ENCODE measurements at regions not wholly inside any gene's neighbourhood (a gene's known extent, or its start where the extent isn't known, plus 50 kb on each side); places are given as distances from the start of the nearest gene placed in this dataset.
"Not testable (repeated sequence)": the region's sequence is repeated elsewhere in the genome, so short reads cannot be mapped to it uniquely, and the experiment has no call there.

DNA sequence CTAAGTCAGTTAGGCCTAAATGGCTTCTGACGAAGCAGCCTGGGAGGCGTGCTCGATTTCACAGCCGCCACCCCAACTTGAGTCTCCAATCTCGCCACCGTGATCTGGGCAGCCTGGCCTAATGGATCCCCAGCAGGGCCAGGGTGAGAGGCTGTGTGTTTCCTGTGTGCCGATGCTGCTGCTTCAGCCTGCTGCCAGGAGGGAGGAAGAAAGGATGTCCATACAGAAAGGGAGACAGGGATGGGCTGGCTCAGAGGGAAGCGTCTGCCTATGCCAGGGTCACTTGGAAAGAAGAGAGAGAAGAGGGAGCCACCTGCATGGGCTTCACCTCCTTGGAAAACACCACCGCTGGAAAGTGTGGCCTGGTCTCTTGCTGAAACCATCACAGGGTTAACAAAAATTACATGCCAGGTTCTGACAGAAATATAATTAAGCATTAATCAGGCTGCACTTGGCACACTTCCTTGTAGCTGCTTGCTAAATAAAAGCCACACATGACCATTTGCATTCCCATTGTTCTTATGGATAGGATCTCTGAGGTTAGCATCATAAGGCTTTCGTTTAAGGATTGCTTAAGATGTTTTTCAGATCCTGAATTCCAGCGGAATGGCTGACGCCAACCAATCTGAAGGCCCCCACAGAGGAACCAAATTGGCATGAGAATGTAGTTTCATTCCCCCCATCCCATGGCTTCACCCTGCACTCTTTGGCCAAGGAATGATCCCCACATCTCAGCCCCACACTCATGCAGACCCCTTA lies 108.8 kb upstream of the SLC1A4 start:
- no peak for DNase-seq (ENCODE audit: low read depth)

DNA sequence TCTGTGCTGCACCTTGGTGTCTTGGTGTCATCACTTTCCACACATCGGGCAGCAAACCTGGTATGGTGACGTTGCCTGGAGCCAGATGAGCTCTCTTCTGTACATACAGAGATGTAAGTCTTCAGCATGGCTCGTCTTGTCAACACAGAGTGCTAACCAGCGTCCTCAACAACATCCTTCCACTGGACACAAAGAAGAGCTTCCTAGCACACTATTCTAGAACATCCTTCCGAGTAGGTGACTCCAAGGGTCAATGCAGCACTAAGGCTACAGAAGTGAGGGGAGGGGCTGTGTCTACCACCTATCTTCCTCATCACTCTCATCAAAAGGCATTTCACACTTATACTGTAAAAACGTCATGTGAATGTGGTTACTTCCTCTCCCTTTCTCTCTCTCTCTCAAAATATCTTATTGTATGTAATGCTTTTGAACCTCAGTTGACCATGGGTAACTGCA lies 108.1 kb upstream of the SLC1A4 start:
- no peak for DNase-seq (ENCODE audit: low read depth)

DNA sequence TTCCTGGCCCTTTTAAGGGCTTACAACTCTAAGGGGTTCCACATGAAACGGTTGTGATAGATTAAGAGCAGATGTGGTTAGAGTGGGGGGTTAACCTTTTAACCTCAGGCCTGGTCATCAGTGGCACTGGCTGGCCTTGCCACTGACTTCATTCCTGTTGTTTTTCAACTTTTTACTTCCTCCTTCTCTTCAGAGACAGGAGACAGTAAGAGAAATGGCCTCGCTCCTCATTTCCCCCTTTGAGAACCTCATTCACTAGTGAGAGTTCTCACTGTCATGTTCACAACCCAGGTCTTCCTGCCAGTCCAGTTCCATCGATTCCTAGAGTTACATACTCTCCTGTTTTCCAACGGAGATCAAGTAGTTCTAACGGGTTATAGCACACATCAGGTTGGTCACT lies 101.6 kb upstream of the SLC1A4 start:
- DNase-seq (ENCODE audit: low read depth) = no peak

DNA sequence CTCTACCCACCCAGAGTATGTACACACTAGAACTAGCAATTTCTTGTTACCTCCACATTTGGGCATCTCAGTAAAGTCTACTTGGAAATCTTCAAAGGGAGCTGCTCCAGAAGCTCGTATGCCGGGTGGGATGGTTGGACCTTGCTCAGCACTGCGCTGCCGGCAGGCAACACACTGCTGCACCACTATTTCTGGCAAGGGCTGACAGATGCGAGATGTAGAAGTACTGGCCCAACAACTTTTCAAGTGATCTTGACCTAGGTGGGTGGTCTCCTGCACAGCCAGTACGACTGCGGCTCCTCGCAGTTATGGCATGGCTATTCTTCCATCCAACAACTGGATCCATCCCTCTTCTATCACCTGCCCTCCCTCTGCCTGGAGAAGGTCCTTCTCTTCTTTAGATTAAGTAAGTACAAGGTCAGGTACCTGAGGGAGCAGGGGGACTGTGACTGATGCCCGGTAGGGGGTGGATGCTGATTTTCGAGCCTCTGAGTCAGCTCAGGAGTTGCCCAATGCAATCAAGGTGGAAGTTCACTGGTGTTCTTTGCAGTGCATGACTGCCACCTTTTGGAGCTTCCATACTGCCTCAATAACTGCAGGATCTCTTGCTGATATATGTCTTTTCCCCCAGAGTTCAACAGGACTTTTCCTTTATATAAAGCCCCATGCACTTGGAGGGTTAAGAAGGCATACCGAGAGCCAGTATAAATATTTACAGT lies 100.4 kb upstream of the SLC1A4 start:
- DNase-seq (ENCODE audit: low read depth) = no peak

GRCh38 chr2:64889803-64890202 lies 99.4 kb upstream of the SLC1A4 start:
- DNase-seq (ENCODE audit: low read depth) = no peak

GRCh38 chr2:64896572-64896971 lies 92.6 kb upstream of the SLC1A4 start:
- DNase-seq (ENCODE audit: low read depth) = not testable (repeated sequence)

- DNase-seq (ENCODE audit: low read depth) = no peak
Measured at GRCh38 chr2:64899081-64899865, 89.9 kb upstream of the SLC1A4 start.

DNA sequence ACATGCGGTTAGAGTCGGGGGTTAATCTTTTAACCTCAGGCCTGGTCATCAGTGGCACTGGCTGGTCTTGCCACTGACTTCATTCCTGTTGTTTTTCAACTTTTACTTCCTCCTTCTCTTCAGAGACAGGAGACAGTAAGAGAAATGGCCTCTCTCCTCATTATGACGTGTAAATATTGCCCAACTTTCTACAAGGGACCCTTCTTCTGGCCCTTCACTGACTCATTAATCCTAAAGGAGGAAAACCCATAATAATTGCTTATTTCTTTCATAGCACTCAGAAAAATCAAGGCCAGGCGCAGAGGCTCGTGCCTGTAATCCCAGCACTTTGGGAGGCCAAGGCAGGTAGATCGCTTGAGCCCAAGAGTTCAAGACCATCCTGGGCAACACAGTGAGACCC lies 89.3 kb upstream of the SLC1A4 start:
- not testable (repeated sequence) for DNase-seq (ENCODE audit: low read depth)

DNA sequence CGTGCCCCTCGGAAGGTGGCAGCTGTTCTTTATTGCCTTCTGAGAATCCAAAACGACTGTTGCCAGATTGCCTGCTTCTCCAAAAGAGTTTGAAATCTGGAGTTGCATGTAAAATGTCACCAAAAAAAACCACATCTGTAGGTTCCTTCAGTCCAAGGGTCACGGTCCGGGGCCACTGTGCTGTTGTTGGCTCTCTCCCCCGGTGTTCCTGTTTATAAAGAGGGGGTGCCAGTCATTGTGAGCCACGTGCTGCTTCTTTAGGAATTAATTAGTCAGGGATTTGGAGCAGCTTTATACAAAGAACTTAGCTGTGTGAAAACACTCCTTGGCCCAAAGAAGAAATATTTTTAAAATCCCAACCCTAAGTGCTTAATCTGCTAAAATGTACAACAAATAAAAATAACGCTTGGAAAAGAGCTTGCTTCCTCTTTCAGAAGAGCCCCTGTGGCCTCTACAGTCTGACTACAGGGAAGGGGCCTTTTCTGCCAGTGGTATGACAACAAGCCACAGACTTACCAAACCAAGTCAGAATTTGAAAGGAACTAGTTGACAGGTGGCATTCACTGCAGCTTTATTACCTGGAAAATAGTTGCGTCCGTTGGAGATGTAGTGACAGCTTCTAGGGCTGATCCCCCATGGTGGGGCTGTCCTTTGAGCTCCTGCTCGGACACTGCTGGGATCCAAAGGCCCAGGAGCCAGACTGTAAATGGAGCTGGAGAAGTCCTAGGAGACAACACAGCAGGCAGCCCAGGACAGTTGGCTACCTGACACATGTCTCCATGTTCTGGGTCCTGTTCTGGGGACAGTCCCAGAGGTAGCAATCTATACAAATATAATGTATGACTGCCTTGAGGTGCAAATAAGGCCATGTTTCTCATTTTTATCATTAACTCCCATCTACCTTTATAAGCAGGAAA lies 84.5 kb upstream of the SLC1A4 start:
- no peak for DNase-seq (ENCODE audit: low read depth)

DNA sequence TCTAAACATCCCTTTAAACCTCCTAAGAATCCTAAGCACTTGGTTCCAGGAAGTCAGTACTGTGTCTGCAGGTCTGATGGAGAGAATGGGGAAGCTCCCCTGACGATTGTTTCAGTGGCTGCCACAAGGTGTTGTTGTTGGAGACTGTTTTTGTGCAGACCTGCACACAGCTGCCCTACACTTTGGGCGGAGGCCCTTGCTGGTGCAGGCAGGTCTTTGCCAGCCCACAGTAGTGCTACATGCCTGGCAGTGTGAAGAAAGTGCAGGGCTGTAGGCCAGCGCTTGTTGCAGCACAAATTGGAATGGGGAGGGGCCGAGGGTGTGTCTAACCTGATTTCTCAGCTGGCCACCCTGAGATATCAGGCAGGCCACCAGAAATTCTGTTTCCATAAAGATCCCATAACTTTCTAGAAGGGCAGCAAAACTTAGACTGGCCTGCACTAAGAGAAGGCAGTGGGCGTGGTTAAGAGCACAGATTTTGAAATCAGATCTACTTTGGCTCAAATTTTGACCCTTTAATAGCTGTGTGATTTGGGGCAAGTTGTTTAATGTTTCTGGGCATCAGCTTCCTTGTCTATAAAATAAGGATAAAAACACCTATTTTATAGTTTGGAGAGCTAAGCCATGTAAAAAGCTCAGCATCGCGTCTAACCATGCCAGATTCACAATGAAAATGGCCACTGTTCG lies 83.7 kb upstream of the SLC1A4 start:
- no peak for DNase-seq (ENCODE audit: low read depth)

GRCh38 chr2:64906853-64907536 lies 82.2 kb upstream of the SLC1A4 start:
- no peak for DNase-seq (ENCODE audit: low read depth)

GRCh38 chr2:64908406-64908805 lies 80.8 kb upstream of the SLC1A4 start:
- no peak for DNase-seq (ENCODE audit: low read depth)

DNA sequence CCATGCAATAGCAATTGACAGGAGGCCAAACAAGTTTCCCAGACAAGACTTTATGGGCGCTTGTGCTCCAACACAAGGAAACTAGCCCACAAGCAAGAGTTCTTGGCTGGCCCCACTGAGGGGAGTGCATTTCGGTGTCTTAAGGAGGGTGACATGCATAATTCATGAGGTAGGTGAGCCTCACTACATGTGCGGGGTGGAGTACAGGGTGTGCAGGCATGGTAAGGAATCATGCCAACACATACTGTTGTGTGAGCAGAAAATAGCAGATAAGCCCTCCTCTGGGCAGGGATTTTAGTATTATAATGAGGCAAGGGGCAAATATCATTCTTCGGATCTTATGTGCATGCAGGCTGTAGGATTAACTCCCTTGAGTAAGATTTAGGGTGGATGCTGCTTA lies 78.7 kb upstream of the SLC1A4 start:
- no peak for DNase-seq (ENCODE audit: low read depth)

- DNase-seq (ENCODE audit: low read depth) = no peak
Measured at GRCh38 chr2:64910972-64911433, 78.2 kb upstream of the SLC1A4 start.

DNA sequence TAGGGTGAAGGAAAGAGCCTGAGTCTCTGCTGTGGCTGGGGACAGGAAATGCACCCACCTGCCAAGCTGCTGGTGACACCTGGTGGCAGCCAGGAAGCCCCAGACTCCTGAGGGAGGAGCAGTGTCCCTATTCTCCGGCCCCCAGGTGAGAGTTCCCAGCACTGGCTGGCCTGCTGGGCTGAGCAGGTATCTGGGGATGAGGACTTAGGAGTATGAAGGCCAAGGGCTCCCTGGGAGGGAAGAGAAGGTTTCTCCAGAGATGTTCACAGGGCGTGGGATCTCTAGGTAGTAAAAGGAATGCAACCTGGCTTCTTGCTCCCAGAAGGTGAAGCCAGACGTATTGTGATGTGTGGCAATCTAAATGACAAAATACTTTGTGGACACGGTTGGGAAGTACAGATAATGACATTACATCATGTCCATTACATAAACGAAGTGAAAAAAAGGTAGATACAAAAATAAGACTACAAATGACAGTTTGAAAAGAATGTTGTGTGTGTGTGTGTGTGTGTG lies 75.8 kb upstream of the SLC1A4 start:
- DNase-seq (ENCODE audit: low read depth) = no peak

DNA sequence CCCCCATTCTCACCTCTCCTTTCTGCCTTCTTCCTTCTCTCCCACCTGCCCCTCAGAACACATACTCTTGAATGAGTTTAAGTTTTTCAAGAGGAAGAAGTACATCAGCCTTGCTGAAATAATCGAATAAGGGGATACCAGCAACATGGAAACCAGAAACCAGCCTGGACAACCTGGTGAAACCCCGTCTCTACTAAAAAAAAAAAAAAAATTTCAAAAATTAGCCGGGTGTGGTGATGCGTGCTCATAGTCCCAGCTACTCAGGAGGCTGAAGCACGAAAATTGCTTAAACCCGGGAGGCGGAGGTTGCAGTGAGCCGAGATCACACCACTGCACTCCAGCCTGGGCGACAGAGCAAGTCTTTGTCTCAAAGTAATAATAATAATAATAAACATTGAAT lies 75.0 kb upstream of the SLC1A4 start:
- no peak for DNase-seq (ENCODE audit: low read depth)

DNA sequence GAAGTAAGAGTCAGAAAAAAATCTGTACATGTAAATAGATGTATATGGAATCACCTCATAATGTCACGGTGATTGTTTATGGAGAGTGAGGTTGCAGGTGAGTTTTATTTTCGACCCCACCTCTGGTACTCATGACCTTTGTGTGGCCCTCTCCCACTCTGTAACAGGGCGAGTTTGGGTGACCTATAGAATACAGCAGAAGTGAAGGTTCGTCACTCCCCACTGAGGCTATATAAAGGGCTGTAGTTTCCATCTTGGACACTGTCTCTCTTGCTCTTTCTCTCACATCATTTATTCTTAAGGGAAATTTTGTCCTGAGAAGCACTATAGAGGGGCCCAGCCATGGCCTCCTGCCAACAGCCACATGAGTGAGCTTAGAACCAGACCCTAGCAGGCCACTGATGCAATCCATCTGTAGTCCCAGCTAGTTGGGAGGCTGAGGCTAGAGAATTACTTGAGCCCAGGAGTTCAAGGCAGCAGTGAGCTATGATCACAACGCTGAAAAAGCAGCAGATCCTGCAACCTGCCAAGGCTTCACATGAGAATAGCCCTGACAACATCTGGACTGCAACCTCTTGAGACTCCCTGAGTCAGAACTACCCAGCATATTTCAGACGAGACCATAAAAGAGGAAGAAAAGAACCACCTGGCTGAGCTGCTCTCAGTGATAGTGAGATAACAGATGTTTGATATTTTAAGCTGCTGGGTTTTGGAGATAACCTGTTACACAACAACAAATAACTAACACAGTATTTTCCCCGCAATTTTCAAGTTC lies 74.3 kb upstream of the SLC1A4 start:
- no peak for DNase-seq (ENCODE audit: low read depth)

DNA sequence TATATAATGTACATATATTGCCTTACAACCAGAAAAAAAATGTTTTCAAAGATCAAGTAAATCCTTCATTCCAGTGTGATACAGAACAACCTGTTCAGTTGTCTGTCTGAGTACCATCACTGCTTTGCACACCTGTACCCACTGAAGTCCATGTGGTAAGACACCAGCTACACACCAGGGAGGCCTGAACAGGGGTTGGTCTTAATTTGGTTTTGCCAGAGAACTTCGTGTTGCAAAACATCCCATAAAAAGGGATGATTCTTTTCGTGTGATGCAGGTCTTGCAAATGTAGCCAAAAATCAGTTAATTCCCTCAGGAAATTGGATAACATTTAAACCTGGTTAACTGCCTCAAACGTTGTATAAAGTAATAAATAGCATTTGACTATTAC lies 73.7 kb upstream of the SLC1A4 start:
- DNase-seq (ENCODE audit: low read depth) = no peak

GRCh38 chr2:64918220-64918886 lies 70.8 kb upstream of the SLC1A4 start:
- DNase-seq (ENCODE audit: low read depth) = no peak

Measured in stimulated activated CD8-positive, alpha-beta memory T cell treated with anti-CD3 and anti-CD28 coated beads, Interleukin-7, amount 100 ng/mL, for 24 hours (primary cell).